Cardiac fibroblast (primary cell): ENCODE measurements at regions not wholly inside any gene's neighbourhood (a gene's known extent, or its start where the extent isn't known, plus 50 kb on each side); places are given as distances from the start of the nearest gene placed in this dataset.

Experiments
- DNase-seq, 2 donors: peaks; one replicate each; pipeline versions ENCODE4 v3.0.0 to v3.0.0-alpha.2; 2010; ENCODE audit warnings: low read depth in 2 of 2
- H3K4me3 ChIP-seq, 2 donors: replicated peaks in 1 of 2; 1 replicate in 1 of 2; 2 replicates in 1 of 2; pipeline ENCODE4 v1.5.1; 2011; ENCODE audit warnings: low read depth in 2 of 2, low read length in 2 of 2, mild to moderate bottlenecking in 2 of 2, moderate library complexity in 1 of 2
- TF ChIP-seq, protein P1 (sequence below): IDR thresholded peaks from one replicate; pipeline ENCODE4 v1.5.1; 2011; ENCODE audit warnings: low read depth, mild to moderate bottlenecking, low read length, inconsistent platforms

GRCh38 chr1:203401199-203401877 lies 50.4 kb upstream of the FMOD start:
- DNase-seq = no peak
- TF ChIP-seq, protein P1, sequence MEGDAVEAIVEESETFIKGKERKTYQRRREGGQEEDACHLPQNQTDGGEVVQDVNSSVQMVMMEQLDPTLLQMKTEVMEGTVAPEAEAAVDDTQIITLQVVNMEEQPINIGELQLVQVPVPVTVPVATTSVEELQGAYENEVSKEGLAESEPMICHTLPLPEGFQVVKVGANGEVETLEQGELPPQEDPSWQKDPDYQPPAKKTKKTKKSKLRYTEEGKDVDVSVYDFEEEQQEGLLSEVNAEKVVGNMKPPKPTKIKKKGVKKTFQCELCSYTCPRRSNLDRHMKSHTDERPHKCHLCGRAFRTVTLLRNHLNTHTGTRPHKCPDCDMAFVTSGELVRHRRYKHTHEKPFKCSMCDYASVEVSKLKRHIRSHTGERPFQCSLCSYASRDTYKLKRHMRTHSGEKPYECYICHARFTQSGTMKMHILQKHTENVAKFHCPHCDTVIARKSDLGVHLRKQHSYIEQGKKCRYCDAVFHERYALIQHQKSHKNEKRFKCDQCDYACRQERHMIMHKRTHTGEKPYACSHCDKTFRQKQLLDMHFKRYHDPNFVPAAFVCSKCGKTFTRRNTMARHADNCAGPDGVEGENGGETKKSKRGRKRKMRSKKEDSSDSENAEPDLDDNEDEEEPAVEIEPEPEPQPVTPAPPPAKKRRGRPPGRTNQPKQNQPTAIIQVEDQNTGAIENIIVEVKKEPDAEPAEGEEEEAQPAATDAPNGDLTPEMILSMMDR = no peak
- no peak overlapping the region for H3K4me3 ChIP-seq

DNA sequence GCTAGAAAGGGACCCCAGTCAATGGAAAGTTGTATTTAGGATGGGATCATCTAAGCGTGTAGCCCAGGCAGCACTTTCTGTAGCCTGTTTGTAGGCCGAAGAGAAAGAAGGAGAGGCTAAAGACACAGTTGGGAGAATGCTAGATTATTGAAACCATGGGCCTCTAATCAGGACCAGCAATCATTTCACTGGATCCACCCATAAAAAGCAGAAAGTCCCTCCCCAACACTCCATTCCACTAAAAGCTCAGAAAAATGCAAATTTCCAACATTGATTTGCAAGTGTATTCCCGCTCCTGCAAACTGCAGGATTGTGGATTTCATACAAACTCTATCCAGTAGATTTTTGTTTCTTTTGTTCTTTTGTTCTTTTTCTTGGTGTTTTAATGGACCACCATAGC lies 51.2 kb upstream of the FMOD start:
- DNase-seq = no peak
- H3K4me3 ChIP-seq = no peak overlapping the region
- TF ChIP-seq, protein P1 = no peak

GRCh38 chr1:203402629-203403337 lies 51.9 kb upstream of the FMOD start:
- DNase-seq = peak; percentile 86 to 91
- TF ChIP-seq, protein P1 = no peak
- no peak overlapping the region for H3K4me3 ChIP-seq

DNA sequence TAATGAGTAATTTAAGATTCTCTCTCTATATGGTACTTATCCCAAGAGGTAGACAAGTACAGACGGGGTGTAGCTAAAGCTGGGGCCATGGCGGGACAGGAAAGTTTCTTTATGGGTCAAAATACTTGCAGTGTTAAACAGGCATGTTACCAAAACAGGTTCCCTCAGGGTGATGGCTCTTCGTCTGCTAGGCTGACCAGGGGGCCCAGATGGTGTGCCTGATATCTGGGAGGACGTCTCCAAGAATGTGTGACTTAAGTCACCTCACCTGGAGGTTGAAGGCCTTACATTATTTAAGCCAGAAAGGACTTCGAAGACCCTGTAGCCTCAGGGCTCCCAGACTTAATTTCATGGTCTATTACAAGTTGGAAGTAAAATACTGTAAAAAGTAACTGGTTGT lies 52.7 kb upstream of the FMOD start:
- DNase-seq = no peak
- TF ChIP-seq, protein P1 = no peak
- no peak overlapping the region for H3K4me3 ChIP-seq

DNA sequence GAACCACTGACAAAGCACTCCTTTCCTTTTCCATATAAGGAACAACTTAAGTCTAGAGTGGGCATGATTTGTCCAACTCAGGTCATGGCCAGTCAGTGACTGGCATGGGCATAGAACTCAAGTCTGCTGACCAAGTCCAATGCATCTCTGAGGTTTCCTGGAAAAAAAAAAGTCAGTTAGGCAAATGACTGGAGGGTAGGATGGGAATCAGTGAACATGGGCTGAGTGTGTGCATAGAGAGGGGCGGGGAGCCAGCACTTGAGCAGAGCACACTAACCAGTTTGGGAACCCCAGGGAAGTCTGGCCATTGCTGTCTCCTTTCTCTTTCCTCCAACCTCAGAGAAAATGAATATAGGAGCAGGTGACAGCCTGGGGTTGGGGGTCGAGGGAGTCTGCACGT lies 53.6 kb upstream of the FMOD start:
- H3K4me3 ChIP-seq = no peak overlapping the region
- TF ChIP-seq, protein P1 = no peak
- no peak for DNase-seq

- no peak overlapping the region for H3K4me3 ChIP-seq
- TF ChIP-seq, protein P1 = no peak
- DNase-seq = no peak
Observed at GRCh38 chr1:203405703-203406438, 54.9 kb upstream of the FMOD start.
